ENCODE measurements at regions not wholly inside any gene's neighbourhood (a gene's known extent, or its start where the extent isn't known, plus 50 kb on each side); places are given as distances from the start of the nearest gene placed in this dataset.

DNA sequence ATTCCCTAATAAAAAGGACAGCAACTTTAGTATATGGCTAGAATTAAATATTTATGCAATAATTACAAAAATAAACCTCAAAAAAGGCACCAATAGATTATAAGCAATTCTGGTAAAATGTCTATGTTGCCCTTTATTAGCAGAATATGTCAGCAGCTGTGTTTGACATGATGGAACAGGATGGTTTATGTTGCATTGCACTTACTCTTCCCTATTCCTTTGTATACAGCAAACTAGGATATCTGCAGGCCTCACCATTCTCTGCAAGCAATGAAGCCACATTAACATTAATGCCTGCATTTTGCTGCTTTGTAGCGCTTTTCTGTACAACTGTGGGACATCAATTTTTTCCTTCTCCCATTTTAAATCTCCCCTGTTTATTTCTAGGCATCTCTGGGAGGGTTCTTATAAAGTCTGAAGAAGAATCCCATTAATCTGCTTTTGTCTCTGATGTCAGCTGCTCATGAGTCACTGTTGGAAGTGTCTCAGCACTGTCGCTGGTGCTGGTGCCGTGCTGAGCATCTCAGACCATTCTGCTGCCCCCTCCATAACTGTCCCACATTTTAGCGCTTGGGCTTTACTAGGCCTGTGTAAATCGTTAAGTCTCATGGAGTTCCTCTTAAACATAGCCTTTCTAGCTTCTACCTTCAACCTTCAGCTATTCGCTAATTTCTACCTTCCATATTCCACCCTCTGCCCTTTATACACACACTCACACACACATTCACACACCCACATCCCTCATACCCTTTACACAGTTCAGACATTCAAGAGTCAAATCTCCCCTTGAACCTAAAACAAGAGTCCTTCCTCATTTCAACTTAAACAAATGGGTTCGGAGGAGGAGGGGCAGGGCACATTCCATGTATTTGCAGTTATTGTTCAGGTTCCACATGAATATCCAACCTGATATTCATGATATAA lies 64.4 kb upstream of the TRHDE start:
- in situ Hi-C loops (cut with HindIII; ENCODE audit: extremely low pct_ligation_motif_present, low pct_unique_long_range_greater_than_20kb), result no loop called here
- FAIRE-seq (no peak), ATAC-seq (no peak), DNase-seq (ENCODE audit: low spot score) (no peak)
- H3K79me2 ChIP-seq (ENCODE audit: insufficient read depth, low read length), result no peaks in the 10 kb centered on the region
- H3K4me1 ChIP-seq (ENCODE audit: insufficient read depth, low read length), result no peaks in the 10 kb centered on the region
- H3K4me3 ChIP-seq (replicated peaks in 1 of 3; ENCODE audit: insufficient read depth in 1 of 3, low read depth in 2 of 3, low read length in 3 of 3), result no peak overlapping the region
- H3K27me3 ChIP-seq (ENCODE audit: control insufficient read depth in 1 of 2, insufficient read depth in 2 of 2, low read length in 2 of 2), result no peaks in the 10 kb centered on the region; a peak in 1 of 5 replicates
- POLR2A ChIA-PET, result no interaction called here
- 34% methylated on average over 7 of the region's 7 CpGs for WGBS (ENCODE audit: low lambda C conversion rate)
- no peaks in the 10 kb centered on the region for H3K9me3 ChIP-seq (ENCODE audit: low read length)
- no peak overlapping the region for H2AFZ ChIP-seq (ENCODE audit: low read length)
- no peak overlapping the region for H3K27ac ChIP-seq (ENCODE audit: extremely low read length, insufficient read depth, low read length)
- H3K9ac ChIP-seq (ENCODE audit: insufficient read depth, low read depth, low read length), result no peak overlapping the region
- TF ChIP-seq, protein P1, sequence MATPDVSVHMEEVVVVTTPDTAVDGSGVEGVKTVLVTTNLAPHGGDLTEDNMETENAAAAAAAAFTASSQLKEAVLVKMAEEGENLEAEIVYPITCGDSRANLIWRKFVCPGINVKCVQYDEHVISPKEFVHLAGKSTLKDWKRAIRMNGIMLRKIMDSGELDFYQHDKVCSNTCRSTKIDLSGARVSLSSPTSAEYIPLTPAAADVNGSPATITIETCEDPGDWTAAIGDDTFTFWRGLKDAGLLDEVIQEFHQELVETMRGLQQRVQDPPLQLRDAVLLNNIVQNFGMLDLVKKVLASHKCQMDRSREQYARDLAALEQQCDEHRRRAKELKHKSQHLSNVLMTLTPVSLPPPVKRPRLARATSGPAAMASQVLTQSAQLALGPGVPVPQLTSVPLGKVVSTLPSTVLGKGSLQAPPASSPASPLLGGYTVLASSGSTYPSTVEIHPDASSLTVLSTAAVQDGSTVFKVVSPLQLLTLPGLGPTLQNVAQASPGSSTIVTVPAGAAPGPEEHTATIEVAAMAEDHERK (CRISPR knock-in tag; IDR thresholded peaks at IDR 0.05; ENCODE audit: low read depth), result no peak
- TF ChIP-seq, protein P2, sequence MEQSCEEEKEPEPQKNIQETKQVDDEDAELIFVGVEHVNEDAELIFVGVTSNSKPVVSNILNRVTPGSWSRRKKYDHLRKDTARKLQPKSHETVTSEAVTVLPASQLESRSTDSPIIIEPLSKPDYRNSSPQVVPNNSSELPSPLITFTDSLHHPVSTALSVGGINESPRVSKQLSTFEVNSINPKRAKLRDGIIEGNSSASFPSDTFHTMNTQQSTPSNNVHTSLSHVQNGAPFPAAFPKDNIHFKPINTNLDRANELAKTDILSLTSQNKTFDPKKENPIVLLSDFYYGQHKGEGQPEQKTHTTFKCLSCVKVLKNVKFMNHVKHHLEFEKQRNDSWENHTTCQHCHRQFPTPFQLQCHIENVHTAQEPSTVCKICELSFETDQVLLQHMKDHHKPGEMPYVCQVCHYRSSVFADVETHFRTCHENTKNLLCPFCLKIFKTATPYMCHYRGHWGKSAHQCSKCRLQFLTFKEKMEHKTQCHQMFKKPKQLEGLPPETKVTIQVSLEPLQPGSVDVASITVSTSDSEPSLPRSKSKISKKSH (CRISPR knock-in tag; IDR thresholded peaks at IDR 0.05; ENCODE audit: borderline replicate concordance), result no peak
- TF ChIP-seq SP1 (IDR thresholded peaks at IDR 0.05) (no peak), SP1 (CRISPR knock-in tag; IDR thresholded peaks at IDR 0.05) (no peak), TAF15 (IDR thresholded peaks at IDR 0.05; ENCODE audit: low read depth, low read length, poor library complexity, severe bottlenecking) (no peak), SMAD3 (CRISPR knock-in tag; IDR thresholded peaks at IDR 0.05) (no peak), ISX (CRISPR knock-in tag; conservative IDR thresholded peaks at IDR 0.05) (no peak), SP2 (CRISPR knock-in tag; IDR thresholded peaks at IDR 0.05) (no peak)
- no TSS peak for BruUV-seq (replicated peaks)
- no peak overlapping the region for H3K4me2 ChIP-seq (ENCODE audit: low read depth, low read length)
- no peaks in the 10 kb centered on the region for H3K36me3 ChIP-seq (replicated peaks in 1 of 2; ENCODE audit: control insufficient read depth in 1 of 2, insufficient read depth in 2 of 2, low read length in 2 of 2)
- CTCF ChIA-PET (ENCODE audit: low intra/inter-chr PET ratio, low total read pairs), result no interaction called here
- intact Hi-C loops (cut with micrococcal nuclease; ENCODE audit: unreplicated experiment), result no loop called here
- H4K20me1 ChIP-seq (ENCODE audit: insufficient read depth, low read length), result no peaks in the 10 kb centered on the region

Measured in HepG2 (cell line).